CD4-positive, CD25-positive, alpha-beta regulatory T cell (primary cell): ENCODE measurements at regions not wholly inside any gene's neighbourhood (a gene's known extent, or its start where the extent isn't known, plus 50 kb on each side); places are given as distances from the start of the nearest gene placed in this dataset.

ENCODE experiments used
- ATAC-seq, 2 donors: fragments of 150-1000 bp; cut with Tn5 transposase; one replicate each; pipeline ENCODE4 v1.10.0; 2021; ENCODE audit warnings: low read depth in 2 of 2, moderate number of reproducible peaks in 2 of 2, moderate library complexity in 1 of 2
- DNase-seq, 3 donors: peaks; one replicate each; pipeline versions ENCODE4 v3.0.0 to v3.0.0-alpha.2; 2012 to 2022; ENCODE audit warnings: mixed read lengths in 1 of 3
- H3K27ac ChIP-seq: one replicate; pipeline ENCODE4 v1.7.0; 2013; ENCODE audit warnings: mild to moderate bottlenecking, low read length; ENCODE audit not compliant: insufficient read depth, poor library complexity, severe bottlenecking
- H3K27me3 ChIP-seq: one replicate; pipeline ENCODE4 v1.7.0; 2013; ENCODE audit warnings: low read length; ENCODE audit not compliant: control insufficient read depth, insufficient read depth
- H3K36me3 ChIP-seq: one replicate; pipeline ENCODE4 v1.7.0; 2013; ENCODE audit warnings: mild to moderate bottlenecking, low read length, moderate library complexity; ENCODE audit not compliant: control insufficient read depth, insufficient read depth
- H3K4me1 ChIP-seq: 2 replicates; pipeline ENCODE4 v1.7.0; 2013; ENCODE audit warnings: mild to moderate bottlenecking, low read length; ENCODE audit not compliant: insufficient read depth, control insufficient read depth, poor library complexity, severe bottlenecking
- H3K4me3 ChIP-seq: one replicate; pipeline ENCODE4 v1.7.0; 2013; ENCODE audit warnings: low read depth, mild to moderate bottlenecking, low read length, moderate library complexity
- H3K9me3 ChIP-seq, 2 experiments: 1 replicate in 1 of 2; 2 replicates in 1 of 2; pipeline ENCODE4 v1.7.0; 2013; ENCODE audit warnings: low read length in 2 of 2, mild to moderate bottlenecking in 1 of 2, moderate library complexity in 1 of 2; ENCODE audit not compliant: control insufficient read depth in 2 of 2
- H3K27ac Mint-ChIP-seq, 3 donors: one replicate each; pipeline ENCODE4 v1.8.0; 2020 to 2022; ENCODE audit warnings: mild to moderate bottlenecking in 3 of 3, mixed read lengths in 3 of 3, moderate library complexity in 2 of 3
- H3K27me3 Mint-ChIP-seq: one replicate; pipeline ENCODE4 v1.8.0; 2022; ENCODE audit warnings: mild to moderate bottlenecking, mixed read lengths
- H3K36me3 Mint-ChIP-seq: one replicate; pipeline ENCODE4 v1.8.0; 2020; ENCODE audit warnings: mixed read lengths
- H3K4me1 Mint-ChIP-seq, 4 donors: one replicate each; pipeline ENCODE4 v1.8.0; 2020 to 2022; ENCODE audit warnings: mixed read lengths in 4 of 4, mild to moderate bottlenecking in 1 of 4
- H3K4me3 Mint-ChIP-seq, 4 donors: one replicate each; pipeline ENCODE4 v1.8.0; 2020 to 2022; ENCODE audit warnings: mild to moderate bottlenecking in 4 of 4, mixed read lengths in 4 of 4, moderate library complexity in 3 of 4
- H3K9me3 Mint-ChIP-seq, 7 donors: one replicate each; pipeline ENCODE4 v1.8.0; 2020 to 2022; ENCODE audit warnings: mixed read lengths in 7 of 7, mild to moderate bottlenecking in 3 of 7, moderate library complexity in 2 of 7

GRCh38 chr2:78864205-78864604, 161.3 kb upstream of the REG3G start:
- Mint-ChIP-seq H3K27me3 (no peaks in the 10 kb centered on the region), H3K4me3 (no peak overlapping the region), H3K27ac (no peak overlapping the region), H3K4me1 (no peaks in the 10 kb centered on the region), H3K9me3 (peaks cover 0 to 32% (median 9%) of the 10 kb centered on the region in 7 donors), H3K36me3 (no peaks in the 10 kb centered on the region)
- Histone ChIP-seq H3K27me3 (no peaks in the 10 kb centered on the region), H3K4me3 (no peak overlapping the region), H3K27ac (no peak overlapping the region), H3K4me1 (no peaks in the 10 kb centered on the region), H3K36me3 (no peaks in the 10 kb centered on the region), H3K9me3 (peaks cover 0 to 6% of the 10 kb centered on the region in 2 experiments)
- DNase-seq (no peak), ATAC-seq (no peak)

DNA sequence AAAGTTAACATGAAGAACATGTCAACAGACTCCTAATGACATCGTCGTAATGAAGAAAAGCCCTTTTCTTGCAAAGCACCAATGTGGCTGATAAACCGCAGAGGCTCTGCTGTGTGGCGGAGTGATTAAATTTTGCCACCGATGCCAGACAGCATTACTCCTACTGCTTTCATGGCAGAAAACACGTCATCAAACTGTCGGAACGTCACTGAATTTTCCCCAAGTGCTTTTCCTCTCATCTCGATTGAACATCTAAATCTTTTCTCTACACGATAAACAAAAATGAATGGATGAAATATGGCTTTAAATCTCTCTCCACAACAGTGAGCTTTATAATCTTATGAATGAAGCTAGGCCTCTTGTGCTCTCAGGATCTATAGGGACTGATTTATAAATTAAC, 159.8 kb upstream of the REG3G start:
- H3K4me3 ChIP-seq = no peak overlapping the region
- no peaks in the 10 kb centered on the region for H3K27me3 ChIP-seq
- Mint-ChIP-seq H3K9me3 (peaks cover 3 to 33% (median 9%) of the 10 kb centered on the region in 7 donors), H3K27me3 (no peaks in the 10 kb centered on the region), H3K36me3 (no peaks in the 10 kb centered on the region), H3K27ac (no peak overlapping the region), H3K4me1 (no peaks in the 10 kb centered on the region), H3K4me3 (no peak overlapping the region)
- H3K36me3 ChIP-seq = no peaks in the 10 kb centered on the region
- H3K27ac ChIP-seq = no peak overlapping the region
- ATAC-seq = no peak
- DNase-seq = no peak
- peaks cover 0 to 9% of the 10 kb centered on the region in 2 experiments for H3K9me3 ChIP-seq
- H3K4me1 ChIP-seq = no peaks in the 10 kb centered on the region

DNA sequence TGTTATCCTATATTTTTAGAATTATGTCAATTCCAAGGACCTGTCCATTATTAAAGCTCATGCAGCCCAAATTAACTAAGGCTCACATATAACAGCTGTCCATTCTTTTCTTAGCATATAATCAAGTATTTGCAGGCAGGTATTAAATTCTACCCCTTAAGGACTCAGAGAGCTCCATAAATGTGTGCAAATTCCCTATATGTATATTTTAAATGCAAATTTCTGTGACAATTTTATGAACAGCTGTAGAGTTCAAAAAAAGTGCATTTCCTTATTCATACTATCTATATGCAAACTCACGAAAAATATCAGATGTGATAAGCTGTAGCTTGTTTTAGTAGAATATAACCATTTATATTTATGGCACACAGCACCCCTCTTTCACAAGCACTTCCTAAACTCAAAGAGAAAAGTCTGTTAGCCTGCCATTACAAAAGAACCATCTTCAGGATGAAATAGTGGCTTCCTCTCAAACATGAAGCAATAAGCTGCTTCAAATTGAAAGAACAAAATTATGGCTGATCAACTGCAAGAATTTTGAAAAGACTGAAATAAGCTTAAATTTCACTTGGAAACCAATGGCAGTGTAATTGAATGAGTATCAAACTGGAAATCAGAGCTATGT, 155.0 kb upstream of the REG3G start:
- ATAC-seq (no peak), DNase-seq (no peak)
- peaks cover 0 to 4% of the 10 kb centered on the region in 2 experiments for H3K9me3 ChIP-seq
- no peaks in the 10 kb centered on the region for H3K4me1 ChIP-seq
- no peaks in the 10 kb centered on the region for H3K27me3 ChIP-seq
- no peak overlapping the region for H3K27ac ChIP-seq
- H3K36me3 ChIP-seq = no peaks in the 10 kb centered on the region
- Mint-ChIP-seq H3K4me3 (no peak overlapping the region), H3K27ac (no peak overlapping the region), H3K9me3 (peaks cover 4 to 13% (median 6%) of the 10 kb centered on the region in 7 donors), H3K36me3 (no peaks in the 10 kb centered on the region), H3K27me3 (no peaks in the 10 kb centered on the region), H3K4me1 (no peaks in the 10 kb centered on the region)
- H3K4me3 ChIP-seq = no peak overlapping the region

- no peaks in the 10 kb centered on the region for H3K27me3 ChIP-seq
- Mint-ChIP-seq H3K27me3 (no peaks in the 10 kb centered on the region), H3K4me3 (no peak overlapping the region)
These were observed 152.0 kb upstream of the REG3G start for GRCh38 chr2:78873526-78873925.

DNA sequence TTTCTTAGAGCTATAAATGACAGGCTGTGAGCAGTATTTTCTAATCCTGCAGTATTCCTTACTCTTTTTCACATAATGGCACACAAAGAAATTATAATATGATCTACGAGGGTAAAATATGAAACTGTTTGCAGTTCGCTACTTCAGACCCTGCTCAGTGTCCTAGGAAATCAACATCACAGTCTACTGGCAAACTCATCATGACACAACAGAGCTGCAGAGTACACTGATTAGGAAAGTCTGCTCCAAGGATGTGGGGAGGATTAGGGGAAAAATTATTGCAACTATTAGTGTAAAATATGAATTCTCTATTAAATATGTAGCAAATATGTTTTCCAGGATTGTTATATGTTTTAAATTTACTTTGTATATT, 149.2 kb upstream of the REG3G start:
- H3K4me1 ChIP-seq = no peaks in the 10 kb centered on the region
- no peak overlapping the region for H3K4me3 ChIP-seq
- H3K27me3 ChIP-seq = no peaks in the 10 kb centered on the region
- H3K9me3 ChIP-seq = peaks cover 0 to 4% of the 10 kb centered on the region in 2 experiments
- no peak overlapping the region for H3K27ac ChIP-seq
- H3K4me1 Mint-ChIP-seq = no peaks in the 10 kb centered on the region
- H3K27ac Mint-ChIP-seq = no peak overlapping the region
- peaks cover 0 to 11% (median 4%) of the 10 kb centered on the region in 7 donors for H3K9me3 Mint-ChIP-seq
- H3K36me3 ChIP-seq = no peaks in the 10 kb centered on the region
- ATAC-seq (no peak), DNase-seq (no peak)
- no peak overlapping the region for H3K4me3 Mint-ChIP-seq
- H3K36me3 Mint-ChIP-seq = no peaks in the 10 kb centered on the region
- H3K27me3 Mint-ChIP-seq = no peaks in the 10 kb centered on the region

More at GRCh38 chr2:78873526-78873925, 152.0 kb upstream of the REG3G start:
- Mint-ChIP-seq H3K4me1 (no peaks in the 10 kb centered on the region), H3K27ac (no peak overlapping the region), H3K9me3 (peaks cover 0 to 13% (median 5%) of the 10 kb centered on the region in 7 donors), H3K36me3 (no peaks in the 10 kb centered on the region)
- no peaks in the 10 kb centered on the region for H3K36me3 ChIP-seq
- no peaks in the 10 kb centered on the region for H3K4me1 ChIP-seq
- no peak overlapping the region for H3K27ac ChIP-seq
- DNase-seq (no peak), ATAC-seq (no peak)
- H3K4me3 ChIP-seq = no peak overlapping the region
- peaks cover 0 to 8% of the 10 kb centered on the region in 2 experiments for H3K9me3 ChIP-seq

DNA sequence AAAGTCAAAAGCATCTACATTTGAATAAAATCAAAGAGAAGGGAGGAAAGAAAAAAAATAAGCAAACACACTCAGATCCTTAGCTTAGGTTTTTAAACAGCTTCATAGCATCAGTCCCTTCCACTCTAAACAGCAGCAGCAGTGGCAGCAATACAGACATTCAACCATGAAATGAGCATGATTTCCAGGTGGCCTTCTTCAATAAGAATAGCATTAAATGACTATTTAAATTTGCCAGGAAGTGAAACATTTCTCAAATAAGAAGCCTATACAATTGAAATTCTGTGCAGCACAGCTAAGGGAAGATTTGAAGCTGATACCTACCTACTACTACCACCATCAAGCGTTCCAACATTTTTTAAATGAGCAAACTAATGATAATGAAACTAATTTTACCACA, 138.1 kb upstream of the REG3G start:
- H3K27ac Mint-ChIP-seq = no peak overlapping the region
- H3K4me1 Mint-ChIP-seq = no peaks in the 10 kb centered on the region
- H3K9me3 Mint-ChIP-seq = peaks cover 0 to 14% (median 6%) of the 10 kb centered on the region in 7 donors
- ATAC-seq = no peak
- Histone ChIP-seq H3K27ac (no peak overlapping the region), H3K4me3 (no peak overlapping the region), H3K36me3 (no peaks in the 10 kb centered on the region), H3K4me1 (no peaks in the 10 kb centered on the region), H3K27me3 (no peaks in the 10 kb centered on the region), H3K9me3 (peaks cover 0 to 2% of the 10 kb centered on the region in 2 experiments)
- H3K36me3 Mint-ChIP-seq = no peaks in the 10 kb centered on the region
- H3K4me3 Mint-ChIP-seq = no peak overlapping the region
- DNase-seq = no peak
- H3K27me3 Mint-ChIP-seq = no peaks in the 10 kb centered on the region

GRCh38 chr2:78890935-78891334, 134.6 kb upstream of the REG3G start:
- no peak overlapping the region for H3K27ac ChIP-seq
- H3K36me3 Mint-ChIP-seq = no peaks in the 10 kb centered on the region
- no peak overlapping the region for H3K4me3 ChIP-seq
- H3K27me3 ChIP-seq = no peaks in the 10 kb centered on the region
- H3K4me3 Mint-ChIP-seq = no peak overlapping the region
- ATAC-seq (no peak), DNase-seq (no peak)
- no peaks in the 10 kb centered on the region for H3K36me3 ChIP-seq
- no peaks in the 10 kb centered on the region for H3K4me1 ChIP-seq
- peaks cover 3 to 15% (median 6%) of the 10 kb centered on the region in 7 donors for H3K9me3 Mint-ChIP-seq
- H3K27ac Mint-ChIP-seq = no peak overlapping the region
- H3K4me1 Mint-ChIP-seq = no peaks in the 10 kb centered on the region
- H3K9me3 ChIP-seq = no peaks in the 10 kb centered on the region
- H3K27me3 Mint-ChIP-seq = no peaks in the 10 kb centered on the region

GRCh38 chr2:78892295-78892694, 133.2 kb upstream of the REG3G start:
- DNase-seq (no peak), ATAC-seq (no peak)
- Mint-ChIP-seq H3K27me3 (no peaks in the 10 kb centered on the region), H3K4me1 (no peaks in the 10 kb centered on the region), H3K9me3 (peaks cover 3 to 17% (median 7%) of the 10 kb centered on the region in 7 donors), H3K4me3 (no peak overlapping the region), H3K27ac (no peak overlapping the region), H3K36me3 (no peaks in the 10 kb centered on the region)
- no peaks in the 10 kb centered on the region for H3K27me3 ChIP-seq
- no peaks in the 10 kb centered on the region for H3K4me1 ChIP-seq
- H3K4me3 ChIP-seq = no peak overlapping the region
- H3K9me3 ChIP-seq = no peaks in the 10 kb centered on the region
- H3K27ac ChIP-seq = no peak overlapping the region
- no peaks in the 10 kb centered on the region for H3K36me3 ChIP-seq
